B cell (primary cell): ENCODE measurements at regions not wholly inside any gene's neighbourhood (a gene's known extent, or its start where the extent isn't known, plus 50 kb on each side); places are given as distances from the start of the nearest gene placed in this dataset.

ENCODE experiments used
- ATAC-seq: fragments of 200-7000 bp; cut with Tn5 transposase; one replicate; pipeline ENCODE4 v1.10.0; 2021; ENCODE audit warnings: low read depth, mild to moderate bottlenecking, moderate number of reproducible peaks, moderate library complexity
- CTCF ChIA-PET: fragments of 350-600 bp; sonication (Branson Sonifier 250); formaldehyde crosslinking; loops from one replicate; lab custom pipeline; 2021; ENCODE audit warnings: antibody characterized with exemption, inconsistent platforms; lab: Charles Lee
- POLR2A ChIA-PET: fragments of 350-600 bp; sonication (Branson Sonifier 250); formaldehyde crosslinking; loops from one replicate; lab custom pipeline; 2021; ENCODE audit warnings: antibody characterized with exemption; lab: Charles Lee
- DNase-seq: peaks from one replicate; pipeline ENCODE4 v3.0.0; 2013
- H2AFZ ChIP-seq: 2 replicates; pipeline ENCODE4 v1.6.1; 2012; ENCODE audit warnings: mild to moderate bottlenecking, low read depth, low read length; ENCODE audit not compliant: insufficient read depth, poor library complexity, severe bottlenecking
- H3K27ac ChIP-seq, 2 donors: 1 replicate in 1 of 2; 2 replicates in 1 of 2; pipeline ENCODE4 v1.5.1; 2012 to 2013; ENCODE audit warnings: low read length in 2 of 2, mild to moderate bottlenecking in 2 of 2, moderate library complexity in 1 of 2
- H3K27me3 ChIP-seq, 4 experiments: fragments of 200-600 bp in 1 of 4; sonication (generic) in 1 of 4; replicated peaks in 1 of 4; 1 replicate in 2 of 4; 2 replicates in 2 of 4; pipeline versions ENCODE4 v1.6.1 to v1.7.0; 2013 to 2016; ENCODE audit warnings: low read length in 3 of 4, mild to moderate bottlenecking in 2 of 4, mixed read lengths in 1 of 4, moderate library complexity in 1 of 4; ENCODE audit not compliant: insufficient read depth in 4 of 4, control insufficient read depth in 3 of 4; ENCODE audit errors: control extremely low read depth in 1 of 4
- H3K36me3 ChIP-seq, 2 experiments: replicated peaks in 1 of 2; 1 replicate in 1 of 2; 2 replicates in 1 of 2; pipeline versions ENCODE4 v1.6.1 to v1.7.1; 2013; ENCODE audit warnings: low read length in 1 of 2; ENCODE audit not compliant: insufficient read depth in 2 of 2, control insufficient read depth in 1 of 2; ENCODE audit errors: control extremely low read depth in 1 of 2, extremely low read depth in 1 of 2
- H3K4me1 ChIP-seq, 2 donors: fragments of 200-600 bp in 1 of 2; sonication (generic) in 1 of 2; 1 replicate in 1 of 2; 2 replicates in 1 of 2; pipeline versions ENCODE4 v1.5.1 to v1.6.1; 2013 to 2017; ENCODE audit warnings: low read length in 2 of 2; ENCODE audit not compliant: control insufficient read depth in 2 of 2, insufficient read depth in 2 of 2
- H3K4me2 ChIP-seq: replicated peaks from 2 replicates; pipeline ENCODE3; 2012; ENCODE audit warnings: mild to moderate bottlenecking, low read depth, low read length; ENCODE audit not compliant: poor library complexity, severe bottlenecking
- H3K4me3 ChIP-seq, 5 experiments: fragments of 200-600 bp in 1 of 5; sonication (generic) in 1 of 5; 1 replicate in 3 of 5; 2 replicates in 2 of 5; pipeline versions ENCODE4 v1.5.1 to v1.7.0; 2011 to 2016; ENCODE audit warnings: low read length in 4 of 5, mild to moderate bottlenecking in 4 of 5, low read depth in 2 of 5, control low read depth in 1 of 5, moderate library complexity in 1 of 5; ENCODE audit not compliant: insufficient read depth in 1 of 5; ENCODE audit errors: control extremely low read depth in 1 of 5, extremely low read depth in 1 of 5
- H3K79me2 ChIP-seq: fragments of 200-600 bp; sonication (generic); one replicate; pipeline ENCODE4 v1.6.0; 2016; ENCODE audit warnings: low read length; ENCODE audit not compliant: control insufficient read depth, insufficient read depth
- H3K9ac ChIP-seq: fragments of 200-600 bp; sonication (generic); 2 replicates; pipeline ENCODE4 v1.6.1; 2017; ENCODE audit warnings: mild to moderate bottlenecking, low read length, moderate library complexity
- H3K9me3 ChIP-seq, 3 donors: one replicate each; pipeline versions ENCODE4 v1.6.1 to v1.7.1; 2013; ENCODE audit warnings: low read length in 2 of 3; ENCODE audit not compliant: control insufficient read depth in 2 of 3, insufficient read depth in 1 of 3; ENCODE audit errors: control extremely low read depth in 1 of 3
- H4K20me1 ChIP-seq: 2 replicates; pipeline ENCODE4 v1.6.0; 2012; ENCODE audit warnings: mild to moderate bottlenecking, low read length; ENCODE audit not compliant: insufficient read depth, control insufficient read depth, poor library complexity, severe bottlenecking
- H3K27ac Mint-ChIP-seq: one replicate; pipeline ENCODE4 v1.8.0; 2021; ENCODE audit warnings: mixed read lengths
- H3K27me3 Mint-ChIP-seq: one replicate; pipeline ENCODE4 v1.8.0; 2021; ENCODE audit warnings: mixed read lengths
- H3K4me1 Mint-ChIP-seq: one replicate; pipeline ENCODE4 v1.8.0; 2021; ENCODE audit warnings: mixed read lengths
- H3K4me3 Mint-ChIP-seq: one replicate; pipeline ENCODE4 v1.8.0; 2021; ENCODE audit warnings: mixed read lengths
- H3K9me3 Mint-ChIP-seq: one replicate; pipeline ENCODE4 v1.8.0; 2022; ENCODE audit warnings: mixed read lengths; ENCODE audit not compliant: insufficient read depth
- CTCF ChIP-seq: fragments of 200-600 bp; IDR thresholded peaks from one replicate; pipeline ENCODE4 v1.8.0; 2022; ENCODE audit warnings: antibody characterized with exemption, mild to moderate bottlenecking
- EZH2 ChIP-seq: IDR thresholded peaks from 2 replicates; pipeline ENCODE4 v1.6.1; 2012; ENCODE audit warnings: borderline replicate concordance, low read depth, mild to moderate bottlenecking, moderate library complexity, low read length; ENCODE audit not compliant: insufficient read depth, poor library complexity, severe bottlenecking
- WGBS: methylation state at CpG from one replicate; pipeline ENCODE4 v1.1.5; 2013; ENCODE audit warnings: missing lambda C conversion rate; ENCODE audit not compliant: insufficient coverage; 5-methylcytosine and 5-hydroxymethylcytosine counted together
- intact Hi-C: fragments of 100-400 bp; cut with micrococcal nuclease; formaldehyde crosslinking; loops from one replicate; pipeline ENCODE4 v1.10.0; 2022

- Histone ChIP-seq H2AFZ (no peak overlapping the region), H3K4me3 (no peak overlapping the region), H4K20me1 (no peaks in the 10 kb centered on the region), H3K36me3 (no peaks in the 10 kb centered on the region), H3K27ac (no peak overlapping the region), H3K27me3 (no peaks in the 10 kb centered on the region), H3K9ac (no peak overlapping the region), H3K79me2 (no peaks in the 10 kb centered on the region), H3K4me1 (no peaks in the 10 kb centered on the region), H3K4me2 (no peak overlapping the region), H3K9me3 (no peaks in the 10 kb centered on the region)
- ChIA-PET POLR2A (no interaction called here), CTCF (no interaction called here)
- H3K27me3 Mint-ChIP-seq, result no peaks in the 10 kb centered on the region
- no peak for DNase-seq
- WGBS, result no CpG with 5 or more reads among the region's 2 CpGs
- H3K4me1 Mint-ChIP-seq, result no peaks in the 10 kb centered on the region
- H3K27ac Mint-ChIP-seq, result no peak overlapping the region
- no peak for ATAC-seq
- intact Hi-C loops, result no loop called here
- H3K9me3 Mint-ChIP-seq, result peaks cover 2% of the 10 kb centered on the region
- no peak overlapping the region for H3K4me3 Mint-ChIP-seq
- TF ChIP-seq EZH2, result no peak
- TF ChIP-seq CTCF, result no peak
Measured at GRCh38 chr1:98277118-98277517, 356.3 kb upstream of the DPYD start.

- POLR2A ChIA-PET, result no interaction called here
Measured at GRCh38 chr1:98276514-98276913, 355.7 kb upstream of the DPYD start.

More at GRCh38 chr1:98276514-98276913, 355.7 kb upstream of the DPYD start:
- H3K27me3 ChIP-seq, result no peaks in the 10 kb centered on the region
- ATAC-seq (no peak), DNase-seq (no peak)
- H3K27ac ChIP-seq, result no peak overlapping the region
- no peaks in the 10 kb centered on the region for H3K36me3 ChIP-seq
- no peak overlapping the region for H3K9ac ChIP-seq
- intact Hi-C loops, result no loop called here
- no peak overlapping the region for H3K4me3 ChIP-seq
- TF ChIP-seq EZH2 (no peak), CTCF (no peak)
- no peak overlapping the region for H3K4me2 ChIP-seq
- Mint-ChIP-seq H3K4me1 (no peaks in the 10 kb centered on the region), H3K27ac (no peak overlapping the region), H3K27me3 (no peaks in the 10 kb centered on the region), H3K9me3 (peaks cover 2% of the 10 kb centered on the region), H3K4me3 (no peak overlapping the region)
- H3K9me3 ChIP-seq, result no peaks in the 10 kb centered on the region
- CTCF ChIA-PET, result no interaction called here
- H4K20me1 ChIP-seq, result no peaks in the 10 kb centered on the region
- H3K79me2 ChIP-seq, result no peaks in the 10 kb centered on the region
- no peaks in the 10 kb centered on the region for H3K4me1 ChIP-seq
- H2AFZ ChIP-seq, result no peak overlapping the region
- WGBS, result no CpG with 5 or more reads among the region's 2 CpGs
